Right lobe of liver (tissue), 4 donors: ENCODE measurements at regions not wholly inside any gene's neighbourhood (a gene's known extent, or its start where the extent isn't known, plus 50 kb on each side); places are given as distances from the start of the nearest gene placed in this dataset.

Experiments
- POLR2A ChIP-seq: fragments of 450-650 bp; IDR thresholded peaks from one replicate; pipeline ENCODE4 v1.6.1; 2017; ENCODE audit warnings: antibody characterized with exemption, mild to moderate bottlenecking
- TF ChIP-seq, protein P1 (sequence below), 4 donors: fragments of 200-600 bp in 3 of 4; fragments of 450-650 bp in 1 of 4; IDR thresholded peaks; one replicate each; pipeline versions ENCODE4 v1.5.1 to v1.8.0; 2016 to 2022; ENCODE audit warnings: antibody characterized with exemption in 4 of 4, mild to moderate bottlenecking in 2 of 4
- donor health status: DM: no; HTN: no; CAD: no.
- donor health status: DM: no; HTN: no; CAD: no.
- donor health status: DM: no; HTN: yes; CAD: no.

GRCh38 chr6:119446609-119447008 is 97.0 kb upstream of the MAN1A1 start:
- TF ChIP-seq, protein P1, sequence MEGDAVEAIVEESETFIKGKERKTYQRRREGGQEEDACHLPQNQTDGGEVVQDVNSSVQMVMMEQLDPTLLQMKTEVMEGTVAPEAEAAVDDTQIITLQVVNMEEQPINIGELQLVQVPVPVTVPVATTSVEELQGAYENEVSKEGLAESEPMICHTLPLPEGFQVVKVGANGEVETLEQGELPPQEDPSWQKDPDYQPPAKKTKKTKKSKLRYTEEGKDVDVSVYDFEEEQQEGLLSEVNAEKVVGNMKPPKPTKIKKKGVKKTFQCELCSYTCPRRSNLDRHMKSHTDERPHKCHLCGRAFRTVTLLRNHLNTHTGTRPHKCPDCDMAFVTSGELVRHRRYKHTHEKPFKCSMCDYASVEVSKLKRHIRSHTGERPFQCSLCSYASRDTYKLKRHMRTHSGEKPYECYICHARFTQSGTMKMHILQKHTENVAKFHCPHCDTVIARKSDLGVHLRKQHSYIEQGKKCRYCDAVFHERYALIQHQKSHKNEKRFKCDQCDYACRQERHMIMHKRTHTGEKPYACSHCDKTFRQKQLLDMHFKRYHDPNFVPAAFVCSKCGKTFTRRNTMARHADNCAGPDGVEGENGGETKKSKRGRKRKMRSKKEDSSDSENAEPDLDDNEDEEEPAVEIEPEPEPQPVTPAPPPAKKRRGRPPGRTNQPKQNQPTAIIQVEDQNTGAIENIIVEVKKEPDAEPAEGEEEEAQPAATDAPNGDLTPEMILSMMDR (IDR thresholded peaks at IDR 0.05), result no peak
- no peak for TF ChIP-seq POLR2A
